NCI-H1092 treated with DMSO at 0.1 percent for 48 hours (cell line): ENCODE measurements at regions not wholly inside any gene's neighbourhood (a gene's known extent, or its start where the extent isn't known, plus 50 kb on each side); places are given as distances from the start of the nearest gene placed in this dataset.
"Not testable (repeated sequence)": the region's sequence is repeated elsewhere in the genome, so short reads cannot be mapped to it uniquely, and the experiment has no call there.

Experiments
- DNase-seq: peaks from one replicate; lab custom pipeline; 2025; lab: John Stamatoyannopoulos, UW

- DNase-seq: no peak
Measured at GRCh38 chr13:64782466-64782865, 2447.7 kb downstream of the PCDH9 start.

DNA sequence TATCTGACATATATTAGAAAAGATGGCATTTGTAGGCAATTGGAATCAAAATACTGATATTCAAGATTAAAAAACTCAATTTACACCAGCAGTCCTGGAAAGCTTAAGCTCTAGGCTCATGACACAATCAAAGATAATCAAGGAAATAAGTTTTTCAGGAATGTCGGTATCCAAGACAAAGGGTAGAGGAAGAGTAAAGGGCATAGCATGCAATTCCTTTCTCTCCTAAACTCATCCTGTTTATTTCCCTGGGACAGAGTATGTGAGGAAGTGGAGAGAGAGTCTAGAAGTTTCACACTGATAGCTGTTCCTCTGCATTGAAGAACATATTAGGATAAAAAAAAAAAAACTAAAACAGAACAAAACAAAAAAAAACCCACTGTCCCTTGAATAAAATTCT is 2452.1 kb downstream of the PCDH9 start:
- DNase-seq: no peak

DNA sequence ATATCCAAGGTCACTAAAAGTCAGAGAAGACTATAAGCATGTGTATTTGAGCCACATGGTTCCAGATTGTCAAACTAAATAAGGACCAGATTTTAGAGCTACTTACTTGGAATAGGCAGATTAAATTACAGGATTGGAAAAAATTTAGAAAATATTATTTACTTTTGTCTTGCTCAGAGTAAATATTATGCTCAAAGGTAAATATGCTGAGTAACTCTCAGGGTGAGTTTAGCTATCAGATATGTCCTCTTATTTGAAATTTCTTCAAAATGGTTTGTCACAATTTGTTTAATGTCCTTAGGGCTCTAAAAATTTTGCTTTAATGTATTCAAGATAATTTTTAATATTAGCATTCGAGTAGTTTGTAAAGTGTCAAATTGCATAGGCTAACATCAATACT is 2455.2 kb downstream of the PCDH9 start:
- DNase-seq: no peak

GRCh38 chr13:64770743-64771142 is 2459.4 kb downstream of the PCDH9 start:
- no peak for DNase-seq

GRCh38 chr13:64767054-64767453 is 2463.1 kb downstream of the PCDH9 start:
- no peak for DNase-seq

DNA sequence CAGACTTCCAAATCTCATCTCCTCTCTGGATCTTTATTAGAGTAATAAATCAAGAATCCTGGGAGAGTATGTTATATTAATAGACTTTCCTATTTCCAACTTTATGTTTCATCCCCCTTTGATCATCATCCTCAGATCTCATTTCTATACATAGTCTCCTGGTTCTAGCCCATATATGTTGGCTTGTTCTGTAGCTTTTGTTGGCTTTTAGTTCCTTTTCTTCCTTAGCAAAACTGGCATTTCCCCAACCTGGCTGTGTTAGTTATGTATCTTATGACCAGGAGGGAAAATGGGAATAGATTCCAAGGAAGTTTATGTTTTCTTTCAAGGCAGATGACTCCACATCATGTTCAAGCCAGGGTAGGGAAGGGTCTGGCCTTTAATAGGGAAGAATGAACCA is 2464.5 kb downstream of the PCDH9 start:
- DNase-seq: no peak

- DNase-seq: no peak
Measured at GRCh38 chr13:64758521-64759244, 2471.5 kb downstream of the PCDH9 start.

GRCh38 chr13:64756621-64757020 is 2473.5 kb downstream of the PCDH9 start:
- DNase-seq: no peak

GRCh38 chr13:64755961-64756360 is 2474.2 kb downstream of the PCDH9 start:
- no peak for DNase-seq

DNA sequence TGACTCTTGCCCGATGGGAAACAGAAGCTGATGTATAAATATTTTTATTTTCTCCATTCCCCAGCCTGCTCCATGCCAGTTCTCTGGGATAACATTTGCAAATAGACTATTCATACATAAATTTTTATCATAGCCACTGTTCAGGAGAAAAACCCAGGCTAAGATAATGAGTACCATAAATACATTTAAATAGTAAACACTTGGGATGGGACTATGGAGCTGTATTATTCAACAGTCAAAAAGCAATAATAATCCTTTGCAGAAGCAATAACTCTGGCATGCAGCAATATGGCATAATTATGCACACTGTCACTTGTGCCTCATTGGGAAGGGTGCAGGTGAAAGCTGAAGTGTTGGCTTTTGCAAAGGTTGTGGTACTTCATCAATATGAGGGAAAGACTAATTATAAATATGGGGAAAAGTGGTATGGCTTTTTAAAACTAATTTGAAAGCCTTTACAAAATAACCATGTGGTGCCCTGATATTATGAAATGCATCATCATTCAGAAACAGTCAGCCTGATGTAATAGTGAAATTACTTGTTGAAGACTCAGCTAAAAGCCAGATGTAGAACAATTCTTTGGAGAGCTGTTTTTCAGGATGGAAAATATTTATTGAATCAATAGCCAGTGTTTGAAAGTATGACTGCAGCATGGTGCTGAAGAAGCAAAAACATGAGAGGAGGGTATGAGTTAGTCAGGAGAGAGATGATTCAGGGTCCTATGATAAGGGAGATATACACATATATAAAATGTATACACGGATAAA is 2476.7 kb downstream of the PCDH9 start:
- no peak for DNase-seq

GRCh38 chr13:64749301-64749700 is 2480.8 kb downstream of the PCDH9 start:
- no peak for DNase-seq

GRCh38 chr13:64746845-64747244 is 2483.3 kb downstream of the PCDH9 start:
- no peak for DNase-seq

DNA sequence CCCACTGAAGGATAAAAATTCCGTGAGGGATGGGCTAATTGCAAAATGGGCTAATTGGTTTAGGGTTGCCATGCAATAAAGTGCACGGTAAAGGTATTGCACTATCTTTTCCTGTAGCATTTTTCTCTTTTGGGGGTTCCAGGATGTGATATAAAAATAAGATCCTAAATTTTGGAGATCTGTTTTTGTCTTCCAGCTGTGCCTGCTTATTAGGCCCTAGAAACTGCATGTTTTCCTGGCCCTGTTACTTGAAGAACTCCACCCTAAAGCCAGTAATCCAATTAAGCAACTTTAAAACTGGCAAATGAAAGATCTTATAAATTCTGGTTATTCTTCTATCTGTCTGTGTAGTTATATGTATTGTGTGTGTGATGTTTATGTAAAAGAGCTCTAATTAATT is 2489.6 kb downstream of the PCDH9 start:
- no peak for DNase-seq

DNA sequence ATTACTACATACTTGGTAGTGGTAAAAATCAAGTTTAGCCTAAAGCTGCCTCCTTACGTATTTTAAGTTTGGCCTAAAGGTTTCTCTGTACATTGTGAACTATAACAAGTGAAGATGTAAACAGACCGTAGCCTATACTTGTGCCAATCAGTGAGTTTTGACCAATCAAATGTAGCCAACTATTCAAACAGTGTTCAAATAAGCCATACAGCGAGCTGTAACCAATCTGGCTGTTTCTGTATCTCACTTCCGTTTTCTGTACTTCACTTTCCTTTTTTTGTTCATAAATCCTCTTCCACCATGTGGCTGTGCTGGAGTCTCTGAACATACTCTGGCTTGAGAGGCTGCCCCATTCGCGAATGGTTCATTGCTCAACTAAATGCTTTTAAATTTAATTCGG is 2504.6 kb downstream of the PCDH9 start:
- DNase-seq: no peak

- DNase-seq: no peak
Measured at GRCh38 chr13:64723724-64724123, 2506.4 kb downstream of the PCDH9 start.

DNA sequence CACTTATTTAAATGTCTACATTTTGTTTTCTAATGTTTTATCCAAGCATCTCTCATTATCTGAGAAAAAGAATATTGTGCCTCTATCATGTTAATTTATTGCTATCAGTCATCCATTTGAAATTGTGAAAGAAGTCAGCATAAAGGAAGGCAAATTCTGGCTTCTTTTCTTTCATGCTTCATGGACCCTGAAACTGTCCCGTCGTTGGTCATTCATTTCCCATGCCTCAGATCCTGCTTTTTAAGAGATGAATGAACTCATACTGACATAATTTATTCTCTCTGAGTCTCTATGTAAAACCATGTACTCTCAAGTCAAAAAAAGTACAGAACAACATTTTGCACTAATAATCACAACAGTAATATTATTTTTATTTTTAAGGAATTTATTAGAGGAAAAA is 2512.0 kb downstream of the PCDH9 start:
- no peak for DNase-seq

- DNase-seq: no peak
Measured at GRCh38 chr13:64716936-64717335, 2513.2 kb downstream of the PCDH9 start.

- no peak for DNase-seq
Measured at GRCh38 chr13:64709079-64709478, 2521.1 kb downstream of the PCDH9 start.

GRCh38 chr13:64704121-64704649 is 2526.0 kb downstream of the PCDH9 start:
- no peak for DNase-seq

DNA sequence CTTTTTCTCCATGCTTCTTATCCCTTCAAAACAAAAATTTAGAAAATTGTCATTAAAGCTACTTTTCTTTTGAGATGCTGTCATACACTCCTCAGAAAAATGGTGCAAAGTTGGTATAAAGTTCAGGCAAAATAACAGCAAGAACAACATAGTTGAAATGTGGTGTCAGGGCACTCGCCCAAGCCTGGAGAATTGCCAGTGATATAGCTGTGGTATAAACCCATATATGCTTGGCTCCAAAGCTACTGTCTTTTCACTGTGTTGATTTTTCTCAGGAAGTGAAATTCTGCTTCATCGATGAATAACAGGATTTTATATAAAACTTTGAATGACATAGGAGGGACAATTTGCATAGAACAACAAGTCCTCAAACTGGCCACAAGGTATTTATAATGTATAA is 2532.9 kb downstream of the PCDH9 start:
- peak; percentile 8 for DNase-seq

DNA sequence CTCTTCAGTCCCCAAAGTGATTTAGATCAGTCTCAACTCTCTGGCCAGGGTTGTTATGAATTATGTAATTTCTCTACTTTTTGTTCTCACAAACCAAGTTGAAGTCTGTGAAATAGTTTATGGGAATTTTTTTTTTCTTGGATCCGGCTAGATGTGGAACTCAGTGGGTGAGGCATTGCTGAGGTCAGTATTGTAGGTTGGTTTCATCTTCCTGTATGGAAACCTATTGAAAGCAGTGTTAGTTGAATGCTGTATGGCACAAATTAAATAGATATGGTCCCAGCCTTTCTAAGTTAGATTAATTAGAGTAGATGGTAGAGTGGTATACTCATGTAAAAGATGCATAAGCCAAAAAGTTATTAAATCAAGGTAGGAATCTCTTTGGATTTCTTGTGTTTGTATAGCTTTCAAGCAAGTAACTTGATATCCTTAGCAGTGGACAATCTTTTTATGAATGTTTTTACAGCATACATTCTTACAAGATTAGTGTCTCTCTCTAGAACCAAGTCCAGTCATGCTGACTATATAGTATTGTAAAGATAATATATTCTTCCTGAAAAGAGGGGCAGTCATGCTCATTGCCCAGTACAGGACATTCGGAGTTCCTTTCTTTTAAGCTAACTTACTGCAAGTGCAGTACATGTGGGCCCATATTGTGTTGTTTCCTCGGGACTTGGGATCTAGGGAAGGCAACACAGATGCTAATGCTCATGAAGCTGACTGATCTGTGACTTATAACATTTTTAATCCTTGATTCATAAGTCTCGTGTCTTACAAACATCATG is 2541.1 kb downstream of the PCDH9 start:
- no peak for DNase-seq

GRCh38 chr13:64686536-64686935 is 2543.6 kb downstream of the PCDH9 start:
- DNase-seq: not testable (repeated sequence)
